ENCODE measurements at regions not wholly inside any gene's neighbourhood (a gene's known extent, or its start where the extent isn't known, plus 50 kb on each side); places are given as distances from the start of the nearest gene placed in this dataset.

DNA sequence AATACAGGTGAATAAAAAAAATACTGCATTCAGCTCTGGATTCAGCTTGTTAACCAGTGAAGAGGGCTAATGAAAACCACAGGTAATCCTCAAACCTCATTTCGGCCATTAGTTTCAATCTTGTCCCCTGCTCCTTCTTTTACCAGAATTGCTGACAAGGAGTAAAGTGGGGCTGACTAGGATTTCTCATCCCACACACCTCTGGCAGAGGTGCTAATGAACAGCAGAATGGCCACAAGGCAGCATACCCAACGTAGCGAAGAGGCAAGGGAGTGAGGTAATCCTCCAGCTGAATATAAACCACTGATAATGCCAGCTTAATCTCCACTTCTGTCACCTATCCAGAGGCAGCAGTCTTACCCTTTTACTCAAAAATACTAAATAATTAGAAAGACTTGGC lies 248.8 kb upstream of the CDIN1 start:
- TF ChIP-seq CTCF (IDR thresholded peaks at IDR 0.05): no peak
- Mint-ChIP-seq H3K4me3 (no peak overlapping the region), H3K27ac (no peak overlapping the region), H3K4me1 (ENCODE audit: low read depth) (no peaks in the 10 kb centered on the region), H3K27me3 (no peaks in the 10 kb centered on the region), H3K36me3 (ENCODE audit: low read depth) (no peaks in the 10 kb centered on the region), H3K9me3 (peaks cover 1% of the 10 kb centered on the region)
- ChIA-PET CTCF (no interaction called here), POLR2A (no interaction called here)
- intact Hi-C loops (cut with micrococcal nuclease): no loop called here
- DNase-seq (no peak), ATAC-seq (no peak)

DNA sequence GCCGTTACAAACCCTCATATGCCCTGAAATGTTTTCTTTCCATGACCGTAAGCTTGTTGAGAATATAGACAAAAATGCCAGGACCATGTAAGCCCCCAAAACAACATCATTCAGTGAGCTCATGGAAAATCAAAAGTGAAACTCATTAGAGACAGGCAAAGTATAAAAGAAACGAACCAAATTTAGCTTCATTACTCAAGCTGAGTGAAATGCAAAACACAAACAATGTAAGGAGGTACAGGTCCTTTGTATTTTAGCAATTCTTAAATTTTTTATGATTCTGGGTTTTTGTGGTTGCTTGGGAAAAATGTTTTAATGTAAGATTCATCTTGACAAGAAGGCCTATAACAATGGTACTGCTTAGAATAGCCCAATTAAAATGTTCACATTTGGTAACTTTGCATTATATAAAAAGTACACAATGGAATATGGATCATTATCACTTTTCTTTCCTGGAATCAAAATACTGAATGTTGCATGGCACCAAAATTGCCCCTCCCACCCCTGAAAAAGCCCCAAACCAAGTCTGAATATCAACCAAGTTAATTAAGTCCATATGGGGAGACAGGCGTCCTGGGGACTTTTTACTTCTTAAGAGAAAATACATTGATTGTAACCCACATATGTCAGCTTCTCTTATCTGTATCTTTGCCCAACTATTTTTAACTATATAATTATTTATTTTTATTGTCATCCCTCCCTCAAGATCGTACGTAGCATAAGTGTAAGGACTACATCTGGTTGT lies 247.7 kb upstream of the CDIN1 start:
- Mint-ChIP-seq H3K9me3 (peaks cover 1% of the 10 kb centered on the region), H3K4me3 (no peak overlapping the region), H3K4me1 (ENCODE audit: low read depth) (no peaks in the 10 kb centered on the region), H3K27ac (no peak overlapping the region), H3K36me3 (ENCODE audit: low read depth) (no peaks in the 10 kb centered on the region), H3K27me3 (no peaks in the 10 kb centered on the region)
- DNase-seq: no peak
- CTCF ChIA-PET: no interaction called here
- POLR2A ChIA-PET: no interaction called here
- intact Hi-C loops (cut with micrococcal nuclease): no loop called here
- no peak for TF ChIP-seq CTCF (IDR thresholded peaks at IDR 0.05)
- ATAC-seq: no peak

DNA sequence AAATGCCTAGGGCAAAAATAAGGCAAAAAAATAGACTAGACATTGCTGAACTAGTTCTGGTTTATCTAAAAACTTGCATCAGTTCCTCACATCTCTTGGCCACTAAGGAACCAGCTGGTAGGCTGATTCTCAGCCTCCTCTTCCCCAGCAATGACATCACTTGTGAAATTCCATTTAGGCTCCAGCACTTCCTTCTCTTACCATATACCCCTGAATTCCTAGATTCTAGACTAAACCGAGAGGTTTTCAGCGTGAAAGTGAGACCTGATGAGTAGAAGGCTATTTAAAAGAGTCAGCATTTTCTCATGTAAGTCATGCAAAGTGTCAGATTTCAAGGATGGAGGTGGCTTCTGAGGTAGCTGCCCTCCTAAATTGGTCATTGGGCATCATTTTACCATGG lies 247.1 kb upstream of the CDIN1 start:
- no peak overlapping the region for H3K4me3 Mint-ChIP-seq
- no peaks in the 10 kb centered on the region for H3K36me3 Mint-ChIP-seq (ENCODE audit: low read depth)
- H3K4me1 Mint-ChIP-seq (ENCODE audit: low read depth): no peaks in the 10 kb centered on the region
- H3K9me3 Mint-ChIP-seq: peaks cover 1% of the 10 kb centered on the region
- DNase-seq (no peak), ATAC-seq (no peak)
- ChIA-PET POLR2A (interaction anchor here (0.6 kb wide), 1 partner anchor 984 kb away, joined by 3 read pairs; no protein-coding TSS in a partner anchor), CTCF (no interaction called here)
- no peaks in the 10 kb centered on the region for H3K27me3 Mint-ChIP-seq
- H3K27ac Mint-ChIP-seq: no peak overlapping the region
- intact Hi-C loops (cut with micrococcal nuclease): no loop called here
- no peak for TF ChIP-seq CTCF (IDR thresholded peaks at IDR 0.05)

GRCh38 chr15:36332896-36333295 lies 246.5 kb upstream of the CDIN1 start:
- H3K4me1 Mint-ChIP-seq (ENCODE audit: low read depth): no peaks in the 10 kb centered on the region

More at GRCh38 chr15:36332896-36333295, 246.5 kb upstream of the CDIN1 start:
- DNase-seq: no peak
- POLR2A ChIA-PET: interaction anchor here (0.6 kb wide), 1 partner anchor 985 kb away, joined by 3 read pairs; no protein-coding TSS in a partner anchor
- H3K27me3 Mint-ChIP-seq: no peaks in the 10 kb centered on the region
- H3K27ac Mint-ChIP-seq: no peak overlapping the region
- no peak overlapping the region for H3K4me3 Mint-ChIP-seq
- peaks cover 1% of the 10 kb centered on the region for H3K9me3 Mint-ChIP-seq
- H3K36me3 Mint-ChIP-seq (ENCODE audit: low read depth): no peaks in the 10 kb centered on the region
- ATAC-seq: no peak
- CTCF ChIA-PET: no interaction called here
- no peak for TF ChIP-seq CTCF (IDR thresholded peaks at IDR 0.05)
- intact Hi-C loops (cut with micrococcal nuclease): no loop called here
